Nephron progenitor cell (in vitro differentiated cells): ENCODE measurements at regions not wholly inside any gene's neighbourhood (a gene's known extent, or its start where the extent isn't known, plus 50 kb on each side); places are given as distances from the start of the nearest gene placed in this dataset.

ENCODE experiments used
- DNase-seq: peaks from one replicate; pipeline ENCODE4 v3.0.0; 2021
- H3K27ac Mint-ChIP-seq: 2 replicates; pipeline ENCODE4 v1.8.0; 2021; ENCODE audit warnings: mild to moderate bottlenecking, moderate library complexity, mixed read lengths
- H3K27me3 Mint-ChIP-seq: 2 replicates; pipeline ENCODE4 v1.8.0; 2021; ENCODE audit warnings: mild to moderate bottlenecking, low read depth, mixed read lengths; ENCODE audit not compliant: poor library complexity
- H3K36me3 Mint-ChIP-seq: 2 replicates; pipeline ENCODE4 v1.8.0; 2021; ENCODE audit warnings: low read depth, mixed read lengths
- H3K4me1 Mint-ChIP-seq: 2 replicates; pipeline ENCODE4 v1.8.0; 2021; ENCODE audit warnings: mixed read lengths
- H3K4me3 Mint-ChIP-seq: 2 replicates; pipeline ENCODE4 v1.8.0; 2021; ENCODE audit warnings: mild to moderate bottlenecking, moderate library complexity, mixed read lengths
- H3K9me3 Mint-ChIP-seq: 2 replicates; pipeline ENCODE4 v1.8.0; 2021; ENCODE audit warnings: mild to moderate bottlenecking, moderate library complexity, mixed read lengths
- CTCF ChIP-seq: fragments of 200-600 bp; sonication (generic); IDR thresholded peaks from 2 replicates; pipeline ENCODE4 v1.5.0; 2021; ENCODE audit warnings: antibody characterized with exemption

- Mint-ChIP-seq H3K4me3 (no peak overlapping the region), H3K9me3 (no peaks in the 10 kb centered on the region), H3K36me3 (no peaks in the 10 kb centered on the region), H3K27ac (no peak overlapping the region), H3K27me3 (peaks cover 9% of the 10 kb centered on the region), H3K4me1 (peaks cover 50% of the 10 kb centered on the region)
- no peak for DNase-seq
- TF ChIP-seq CTCF, result no peak
Observed at GRCh38 chr20:48326868-48327267, 500.9 kb downstream of the PREX1 start.

DNA sequence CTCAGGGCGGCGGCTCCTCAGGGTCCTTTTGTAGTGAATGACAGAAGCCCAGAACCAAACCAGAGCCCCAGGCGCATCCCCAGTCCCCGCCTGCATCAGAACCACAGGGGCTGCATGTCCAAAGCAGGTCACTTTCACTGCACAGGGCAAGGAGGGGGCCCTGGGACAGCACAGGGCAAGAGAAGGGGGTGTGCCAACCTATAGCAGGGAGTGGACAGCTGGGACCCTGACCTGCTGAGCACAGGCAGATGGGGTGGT is 501.4 kb downstream of the PREX1 start:
- no peak for TF ChIP-seq CTCF
- H3K36me3 Mint-ChIP-seq, result no peaks in the 10 kb centered on the region

GRCh38 chr20:48325656-48326433 is 502.0 kb downstream of the PREX1 start:
- H3K27ac Mint-ChIP-seq, result no peak overlapping the region
- TF ChIP-seq CTCF, result no peak
- DNase-seq, result no peak
- peaks cover 9% of the 10 kb centered on the region for H3K27me3 Mint-ChIP-seq
- H3K4me1 Mint-ChIP-seq, result peaks cover 47% of the 10 kb centered on the region
- H3K4me3 Mint-ChIP-seq, result no peak overlapping the region
- H3K36me3 Mint-ChIP-seq, result no peaks in the 10 kb centered on the region
- no peaks in the 10 kb centered on the region for H3K9me3 Mint-ChIP-seq

More for the DNA sequence above, 501.4 kb downstream of the PREX1 start:
- no peak overlapping the region for H3K4me3 Mint-ChIP-seq
- H3K4me1 Mint-ChIP-seq, result peaks cover 47% of the 10 kb centered on the region
- H3K27me3 Mint-ChIP-seq, result peaks cover 9% of the 10 kb centered on the region
- DNase-seq, result no peak
- H3K27ac Mint-ChIP-seq, result no peak overlapping the region
- no peaks in the 10 kb centered on the region for H3K9me3 Mint-ChIP-seq

- Mint-ChIP-seq H3K9me3 (no peaks in the 10 kb centered on the region), H3K27ac (no peak overlapping the region), H3K27me3 (peaks cover 9% of the 10 kb centered on the region), H3K36me3 (no peaks in the 10 kb centered on the region), H3K4me3 (no peak overlapping the region), H3K4me1 (peaks cover 48% of the 10 kb centered on the region)
- no peak for TF ChIP-seq CTCF
- no peak for DNase-seq
Observed at GRCh38 chr20:48324744-48325143, 503.1 kb downstream of the PREX1 start.

GRCh38 chr20:48321271-48321670 is 506.5 kb downstream of the PREX1 start:
- Mint-ChIP-seq H3K4me3 (no peak overlapping the region), H3K27ac (no peak overlapping the region)

More at GRCh38 chr20:48321271-48321670, 506.5 kb downstream of the PREX1 start:
- no peaks in the 10 kb centered on the region for H3K36me3 Mint-ChIP-seq
- H3K27me3 Mint-ChIP-seq, result peaks cover 15% of the 10 kb centered on the region
- TF ChIP-seq CTCF, result no peak
- peaks cover 3% of the 10 kb centered on the region for H3K9me3 Mint-ChIP-seq
- peaks cover 19% of the 10 kb centered on the region for H3K4me1 Mint-ChIP-seq
- no peak for DNase-seq
